ENCODE measurements at regions not wholly inside any gene's neighbourhood (a gene's known extent, or its start where the extent isn't known, plus 50 kb on each side); places are given as distances from the start of the nearest gene placed in this dataset.

DNA sequence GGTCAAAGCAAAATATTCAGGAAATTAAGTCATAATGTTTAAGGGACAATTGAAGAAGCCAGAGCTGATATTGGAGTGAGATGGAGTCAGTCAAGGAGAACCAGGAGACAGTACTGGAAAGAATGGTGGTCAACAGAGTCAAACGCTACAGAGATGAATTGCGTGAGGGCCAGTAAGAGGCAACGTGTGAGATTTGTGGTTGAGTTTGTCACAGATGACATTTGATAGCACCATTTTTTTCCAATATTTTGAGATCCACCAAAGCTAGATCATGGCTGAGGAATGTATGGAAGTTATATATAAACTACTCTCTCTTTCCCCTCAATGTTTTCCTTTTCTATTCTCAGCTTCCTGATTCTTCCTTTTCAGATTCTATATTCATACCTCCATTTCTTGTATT lies 375.1 kb upstream of the ROBO2 start:
- no peak overlapping the region for H3K4me3 ChIP-seq (replicated peaks; ENCODE audit: low read depth, low read length)
- no peak for TF ChIP-seq CTCF (IDR thresholded peaks at IDR 0.05; ENCODE audit: low read length, missing control alignments)
- no peak for DNase-seq (ENCODE audit: low read depth)

DNA sequence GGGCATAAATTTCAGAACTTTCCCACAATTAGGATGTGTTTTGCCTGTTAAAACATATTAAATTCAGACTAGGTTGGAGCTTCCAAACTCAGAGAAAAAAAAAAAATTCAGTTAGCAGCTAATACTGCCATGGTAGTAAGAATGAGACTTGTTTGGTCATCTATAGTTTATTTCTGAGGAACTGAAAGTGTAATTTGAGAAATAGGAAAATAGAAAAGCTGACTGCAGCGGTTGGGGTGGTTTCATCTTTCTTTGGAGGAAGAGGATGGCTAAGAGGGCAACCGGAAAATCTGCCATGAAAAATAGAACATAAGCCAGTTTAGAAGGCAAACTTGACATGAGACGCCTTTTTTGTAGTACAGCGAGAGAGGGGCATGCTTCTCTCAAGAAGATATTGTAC lies 371.2 kb upstream of the ROBO2 start:
- H3K4me3 ChIP-seq (replicated peaks; ENCODE audit: low read depth, low read length): no peak overlapping the region
- no peak for DNase-seq (ENCODE audit: low read depth)
- TF ChIP-seq CTCF (IDR thresholded peaks at IDR 0.05; ENCODE audit: low read length, missing control alignments): no peak

- H3K4me3 ChIP-seq (replicated peaks; ENCODE audit: low read depth, low read length): no peak overlapping the region
- no peak for DNase-seq (ENCODE audit: low read depth)
- no peak for TF ChIP-seq CTCF (IDR thresholded peaks at IDR 0.05; ENCODE audit: low read length, missing control alignments)
These were observed 370.6 kb upstream of the ROBO2 start for GRCh38 chr3:76669322-76669721.

DNA sequence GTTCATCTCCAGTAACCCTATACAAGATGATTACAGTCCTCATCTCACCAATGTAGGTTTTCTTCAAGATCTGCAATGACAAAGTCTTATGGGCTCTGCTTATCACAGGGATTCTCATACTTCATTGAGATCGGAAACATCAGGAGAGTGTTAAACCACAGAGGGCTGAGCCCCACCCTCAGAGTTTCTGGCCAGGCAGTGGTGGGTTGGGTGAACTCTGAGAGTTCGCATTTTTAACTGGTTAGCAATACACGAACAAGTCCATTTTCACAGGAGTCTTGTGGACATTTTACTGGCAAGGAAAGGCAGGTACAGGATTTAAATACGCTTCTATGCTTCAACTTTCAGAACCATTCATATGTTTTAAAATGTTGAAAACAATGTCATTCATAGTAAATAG lies 366.7 kb upstream of the ROBO2 start:
- no peak overlapping the region for H3K4me3 ChIP-seq (replicated peaks; ENCODE audit: low read depth, low read length)
- DNase-seq (ENCODE audit: low read depth): no peak
- no peak for TF ChIP-seq CTCF (IDR thresholded peaks at IDR 0.05; ENCODE audit: low read length, missing control alignments)

GRCh38 chr3:76679541-76679940 lies 360.4 kb upstream of the ROBO2 start:
- DNase-seq (ENCODE audit: low read depth): no peak
- TF ChIP-seq CTCF (IDR thresholded peaks at IDR 0.05; ENCODE audit: low read length, missing control alignments): no peak

DNA sequence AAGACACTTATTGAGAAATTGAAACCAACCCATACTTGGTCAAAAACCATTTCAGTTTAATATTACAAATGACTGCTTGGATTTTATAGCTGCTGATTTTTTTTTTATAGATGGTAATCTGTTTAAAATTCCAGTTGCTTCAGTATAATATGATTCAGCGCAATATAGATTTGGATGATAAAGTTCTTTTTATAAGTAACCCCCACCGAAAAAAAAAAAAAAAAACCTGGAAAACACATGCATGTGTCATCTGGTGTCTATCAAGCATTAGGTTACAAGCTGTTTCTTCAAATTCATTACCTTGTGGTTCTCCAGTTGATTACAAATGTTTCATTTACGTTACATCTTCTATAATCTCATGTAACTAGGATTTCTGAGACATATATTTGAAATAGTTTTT lies 356.6 kb upstream of the ROBO2 start:
- no peak overlapping the region for H3K4me3 ChIP-seq (replicated peaks; ENCODE audit: low read depth, low read length)
- DNase-seq (ENCODE audit: low read depth): no peak
- no peak for TF ChIP-seq CTCF (IDR thresholded peaks at IDR 0.05; ENCODE audit: low read length, missing control alignments)

More at GRCh38 chr3:76679541-76679940, 360.4 kb upstream of the ROBO2 start:
- no peak overlapping the region for H3K4me3 ChIP-seq (replicated peaks; ENCODE audit: low read depth, low read length)

- no peak overlapping the region for H3K4me3 ChIP-seq (replicated peaks; ENCODE audit: low read depth, low read length)
- TF ChIP-seq CTCF (IDR thresholded peaks at IDR 0.05; ENCODE audit: low read length, missing control alignments): no peak
- DNase-seq (ENCODE audit: low read depth): no peak
These were observed 355.0 kb upstream of the ROBO2 start for GRCh38 chr3:76684946-76685345.
